WTC11 (cell line): ENCODE measurements at regions not wholly inside any gene's neighbourhood (a gene's known extent, or its start where the extent isn't known, plus 50 kb on each side); places are given as distances from the start of the nearest gene placed in this dataset.

Experiments used
- ATAC-seq: fragments of 200-7000 bp; cut with Tn5 transposase; 2 replicates; pipeline ENCODE4 v1.10.0; 2021; ENCODE audit warnings: mild to moderate bottlenecking, moderate library complexity
- CTCF ChIA-PET: fragments of 300-600 bp; sonication (Branson Sonifier 250); formaldehyde crosslinking; loops from one replicate; lab custom pipeline; 2021; ENCODE audit warnings: antibody characterized with exemption; lab: Charles Lee
- POLR2A ChIA-PET: fragments of 350-600 bp; sonication (Branson Sonifier 250); formaldehyde crosslinking; loops from one replicate; lab custom pipeline; 2021; ENCODE audit warnings: antibody characterized with exemption; lab: Charles Lee
- DNase-seq: peaks from one replicate; pipeline ENCODE4 v3.0.0; 2021; ENCODE audit warnings: low spot score
- H3K27ac Mint-ChIP-seq: 2 replicates; pipeline ENCODE4 v1.8.0; 2021; ENCODE audit warnings: mixed read lengths
- H3K27me3 Mint-ChIP-seq: 2 replicates; pipeline ENCODE4 v1.8.0; 2021; ENCODE audit warnings: low read depth, mild to moderate bottlenecking, moderate library complexity, mixed read lengths
- H3K36me3 Mint-ChIP-seq: 2 replicates; pipeline ENCODE4 v1.8.0; 2021; ENCODE audit warnings: mixed read lengths
- H3K4me1 Mint-ChIP-seq: 2 replicates; pipeline ENCODE4 v1.8.0; 2022; ENCODE audit warnings: mixed read lengths
- H3K4me3 Mint-ChIP-seq: 2 replicates; pipeline ENCODE4 v1.8.0; 2021; ENCODE audit warnings: mild to moderate bottlenecking, moderate library complexity, mixed read lengths
- H3K9me3 Mint-ChIP-seq: 2 replicates; pipeline ENCODE4 v1.8.0; 2021; ENCODE audit warnings: mixed read lengths
- ATF1 ChIP-seq: sonication (generic); formaldehyde crosslinking; IDR thresholded peaks from 2 replicates; pipeline ENCODE4 v1.8.1; 2023; ENCODE audit warnings: mild to moderate bottlenecking, moderate library complexity, missing genetic modification reagents
- CBFB ChIP-seq: sonication (generic); formaldehyde crosslinking; IDR thresholded peaks from 2 replicates; pipeline ENCODE4 v1.8.1; 2022; ENCODE audit warnings: mild to moderate bottlenecking, low read depth, missing genetic modification reagents
- ERG ChIP-seq: fragments of 250-450 bp; sonication (Bioruptor Pico); IDR thresholded peaks from 2 replicates; pipeline ENCODE4 v1.8.0; 2021; ENCODE audit warnings: mild to moderate bottlenecking
- ESRRA ChIP-seq: sonication (generic); formaldehyde crosslinking; IDR thresholded peaks from 2 replicates; pipeline ENCODE4 v1.8.1; 2022; ENCODE audit warnings: mild to moderate bottlenecking, missing genetic modification reagents, borderline replicate concordance
- ETV6 ChIP-seq: sonication (generic); formaldehyde crosslinking; IDR thresholded peaks from 2 replicates; pipeline ENCODE4 v1.8.1; 2022; ENCODE audit warnings: mild to moderate bottlenecking, missing genetic modification reagents
- FOXJ3 ChIP-seq: sonication (generic); formaldehyde crosslinking; IDR thresholded peaks from 2 replicates; pipeline ENCODE4 v1.9.0; 2021; ENCODE audit warnings: missing genetic modification reagents, mild to moderate bottlenecking, borderline replicate concordance
- GABPB1 ChIP-seq: sonication (generic); formaldehyde crosslinking; IDR thresholded peaks from 2 replicates; pipeline ENCODE4 v1.8.1; 2023; ENCODE audit warnings: mild to moderate bottlenecking, missing genetic modification reagents
- GTF2I ChIP-seq: fragments of 250-450 bp; sonication (Bioruptor Pico); conservative IDR thresholded peaks from 2 replicates; pipeline ENCODE4 v1.4.0; 2021; ENCODE audit warnings: mild to moderate bottlenecking
- IRF2 ChIP-seq: sonication (generic); formaldehyde crosslinking; IDR thresholded peaks from 2 replicates; pipeline ENCODE4 v1.8.0; 2022; ENCODE audit warnings: low read depth, missing genetic modification reagents, borderline replicate concordance
- JAZF1 ChIP-seq: fragments of 250-450 bp; sonication (Bioruptor Pico); IDR thresholded peaks from 2 replicates; pipeline ENCODE4 v1.9.0; 2021; ENCODE audit warnings: moderate library complexity, mild to moderate bottlenecking, inconsistent platforms
- KAT7 ChIP-seq: sonication (generic); formaldehyde crosslinking; IDR thresholded peaks from 2 replicates; pipeline ENCODE4 v1.8.1; 2023; ENCODE audit warnings: missing genetic modification reagents, mild to moderate bottlenecking, borderline replicate concordance
- MAX ChIP-seq: sonication (generic); formaldehyde crosslinking; IDR thresholded peaks from 2 replicates; pipeline ENCODE4 v1.8.0; 2022; ENCODE audit warnings: mild to moderate bottlenecking, missing genetic modification reagents
- MYBL2 ChIP-seq: sonication (generic); formaldehyde crosslinking; IDR thresholded peaks from 2 replicates; pipeline ENCODE4 v1.8.1; 2023; ENCODE audit warnings: mild to moderate bottlenecking, moderate library complexity, missing genetic modification reagents
- NFYB ChIP-seq: sonication (generic); formaldehyde crosslinking; conservative IDR thresholded peaks from 2 replicates; pipeline ENCODE4 v1.8.0; 2022; ENCODE audit warnings: low read depth, missing genetic modification reagents
- NR1H2 ChIP-seq: sonication (generic); formaldehyde crosslinking; IDR thresholded peaks from 2 replicates; pipeline ENCODE4 v1.9.0; 2021; ENCODE audit warnings: mild to moderate bottlenecking, moderate library complexity, missing genetic modification reagents
- OVOL2 ChIP-seq: fragments of 250-450 bp; sonication (Bioruptor Pico); IDR thresholded peaks from 2 replicates; pipeline ENCODE4 v1.9.0; 2021; ENCODE audit warnings: mild to moderate bottlenecking, borderline replicate concordance
- PREB ChIP-seq: sonication (generic); formaldehyde crosslinking; IDR thresholded peaks from 2 replicates; pipeline ENCODE4 v1.8.1; 2022; ENCODE audit warnings: mild to moderate bottlenecking, missing genetic modification reagents, moderate library complexity, borderline replicate concordance
- RELA ChIP-seq: sonication (generic); formaldehyde crosslinking; IDR thresholded peaks from 2 replicates; pipeline ENCODE4 v1.8.1; 2022; ENCODE audit warnings: missing genetic modification reagents, mild to moderate bottlenecking, borderline replicate concordance
- SMAD4 ChIP-seq: sonication (generic); formaldehyde crosslinking; IDR thresholded peaks from 2 replicates; pipeline ENCODE4 v1.8.0; 2022; ENCODE audit warnings: mild to moderate bottlenecking, missing genetic modification reagents
- SOX15 ChIP-seq: fragments of 250-450 bp; sonication (Bioruptor Pico); IDR thresholded peaks from 2 replicates; pipeline ENCODE4 v1.9.0; 2021; ENCODE audit warnings: mild to moderate bottlenecking
- TCF7 ChIP-seq: sonication (generic); formaldehyde crosslinking; IDR thresholded peaks from 2 replicates; pipeline ENCODE4 v1.8.0; 2022; ENCODE audit warnings: mild to moderate bottlenecking, low read depth, missing genetic modification reagents, moderate library complexity
- TP53 ChIP-seq: sonication (generic); formaldehyde crosslinking; IDR thresholded peaks from 2 replicates; pipeline ENCODE4 v1.8.1; 2023; ENCODE audit warnings: mild to moderate bottlenecking, missing genetic modification reagents
- USF2 ChIP-seq: sonication (generic); formaldehyde crosslinking; IDR thresholded peaks from 2 replicates; pipeline ENCODE4 v1.8.1; 2023; ENCODE audit warnings: mild to moderate bottlenecking, missing genetic modification reagents, moderate library complexity
- ZNF138 ChIP-seq: sonication (generic); formaldehyde crosslinking; conservative IDR thresholded peaks from 2 replicates; pipeline ENCODE4 v1.8.1; 2022; ENCODE audit warnings: mild to moderate bottlenecking, moderate library complexity, missing genetic modification reagents
- ZNF219 ChIP-seq: sonication (generic); formaldehyde crosslinking; IDR thresholded peaks from 2 replicates; pipeline ENCODE4 v1.8.0; 2023; ENCODE audit warnings: missing genetic modification reagents, mild to moderate bottlenecking, borderline replicate concordance
- ZNF532 ChIP-seq: fragments of 250-450 bp; sonication (Bioruptor Pico); IDR thresholded peaks from 2 replicates; pipeline ENCODE4 v1.9.0; 2021; ENCODE audit warnings: mild to moderate bottlenecking, borderline replicate concordance

- Mint-ChIP-seq H3K36me3 (no peaks in the 10 kb centered on the region), H3K4me3 (no peak overlapping the region), H3K27ac (no peak overlapping the region), H3K27me3 (no peaks in the 10 kb centered on the region), H3K4me1 (no peaks in the 10 kb centered on the region), H3K9me3 (no peaks in the 10 kb centered on the region)
- DNase-seq: no peak
- no peak for TF ChIP-seq ZNF219 (CRISPR knock-in tag)
- TF ChIP-seq PREB (CRISPR knock-in tag): no peak
- no peak for TF ChIP-seq SMAD4 (CRISPR knock-in tag)
- TF ChIP-seq GABPB1: no peak
- no peak for TF ChIP-seq ATF1 (CRISPR knock-in tag)
- no peak for TF ChIP-seq ZNF532 (CRISPR knock-in tag)
- no peak for TF ChIP-seq KAT7 (CRISPR knock-in tag)
- TF ChIP-seq NFYB (CRISPR knock-in tag): no peak
- TF ChIP-seq FOXJ3: no peak
- TF ChIP-seq USF2 (CRISPR knock-in tag): no peak
- TF ChIP-seq NR1H2 (CRISPR knock-in tag): no peak
- TF ChIP-seq MYBL2 (CRISPR knock-in tag): no peak
- TF ChIP-seq ESRRA (CRISPR knock-in tag): no peak
- TF ChIP-seq CBFB: no peak
- TF ChIP-seq SOX15: no peak
- no peak for TF ChIP-seq OVOL2 (CRISPR knock-in tag)
- ChIA-PET POLR2A (no interaction called here), CTCF (interaction anchor here (1.2 kb wide), 1 partner anchor 123 kb away, joined by 3 read pairs; no protein-coding TSS in a partner anchor)
- ATAC-seq: no peak
Measured at GRCh38 chr19:30111021-30111855, 169.2 kb downstream of the URI1 start.

- no peak overlapping the region for H3K4me3 Mint-ChIP-seq
- no peaks in the 10 kb centered on the region for H3K9me3 Mint-ChIP-seq
- no peaks in the 10 kb centered on the region for H3K4me1 Mint-ChIP-seq
- no peaks in the 10 kb centered on the region for H3K27me3 Mint-ChIP-seq
- CTCF ChIA-PET: interaction anchor here (1.2 kb wide), 1 partner anchor 124 kb away, joined by 3 read pairs; no protein-coding TSS in a partner anchor
- no peak for DNase-seq
- H3K36me3 Mint-ChIP-seq: no peaks in the 10 kb centered on the region
- POLR2A ChIA-PET: no interaction called here
- H3K27ac Mint-ChIP-seq: no peak overlapping the region
- no peak for ATAC-seq
- TF ChIP-seq PREB (CRISPR knock-in tag) (no peak), JAZF1 (no peak), ETV6 (CRISPR knock-in tag) (no peak), OVOL2 (CRISPR knock-in tag) (no peak), MAX (CRISPR knock-in tag) (no peak), RELA (no peak), ZNF219 (CRISPR knock-in tag) (no peak), NR1H2 (CRISPR knock-in tag) (no peak), ERG (CRISPR knock-in tag) (no peak), USF2 (CRISPR knock-in tag) (no peak), TP53 (no peak), IRF2 (CRISPR knock-in tag) (no peak), ZNF138 (CRISPR knock-in tag) (no peak), TCF7 (CRISPR knock-in tag) (no peak), GTF2I (no peak)
Measured at GRCh38 chr19:30112171-30112570, 170.1 kb downstream of the URI1 start.
